Keratinocyte (primary cell): ENCODE measurements at regions not wholly inside any gene's neighbourhood (a gene's known extent, or its start where the extent isn't known, plus 50 kb on each side); places are given as distances from the start of the nearest gene placed in this dataset.

ENCODE experiments used
- DNase-seq: peaks from one replicate; pipeline ENCODE4 v3.0.0-alpha.2; 2011; ENCODE audit warnings: low read depth, missing footprints, low spot score
- FAIRE-seq: peaks from 2 replicates; lab custom pipeline; 2011; peaks lifted over from hg19 to GRCh38; lab: Jason Lieb, UNC
- H2AFZ ChIP-seq: 2 replicates; pipeline ENCODE4 v1.6.0; 2012; ENCODE audit warnings: low read length, control low read depth, inconsistent platforms; ENCODE audit not compliant: control insufficient read depth
- H3K27ac ChIP-seq: 2 replicates; pipeline ENCODE4 v1.5.1; 2011; ENCODE audit warnings: low read length; ENCODE audit not compliant: control insufficient read depth, insufficient read depth
- H3K27me3 ChIP-seq: 3 replicates; pipeline ENCODE4 v1.6.0; 2011; ENCODE audit warnings: low read length; ENCODE audit not compliant: control insufficient read depth, insufficient read depth; ENCODE audit errors: extremely low read depth
- H3K36me3 ChIP-seq, 2 experiments: 2 replicates in 1 of 2; 3 replicates in 1 of 2; pipeline ENCODE4 v1.5.1; 2011; ENCODE audit warnings: low read length in 2 of 2, mild to moderate bottlenecking in 1 of 2; ENCODE audit not compliant: control insufficient read depth in 2 of 2, insufficient read depth in 2 of 2; ENCODE audit errors: extremely low read depth in 1 of 2
- H3K4me1 ChIP-seq: 3 replicates; pipeline ENCODE4 v1.5.1; 2011; ENCODE audit warnings: low read length; ENCODE audit not compliant: control insufficient read depth, insufficient read depth; ENCODE audit errors: extremely low read depth
- H3K4me2 ChIP-seq: 3 replicates; pipeline ENCODE4 v1.6.0; 2011; ENCODE audit warnings: low read depth, low read length; ENCODE audit not compliant: control insufficient read depth, insufficient read depth; ENCODE audit errors: extremely low read depth
- H3K4me3 ChIP-seq, 3 experiments: fragments of 200-600 bp in 1 of 3; sonication (generic) in 1 of 3; 2 replicates in 2 of 3; 3 replicates in 1 of 3; pipeline ENCODE4 v1.5.1; 2011 to 2016; ENCODE audit warnings: low read length in 3 of 3, mild to moderate bottlenecking in 3 of 3, control low read depth in 2 of 3, inconsistent platforms in 1 of 3, low read depth in 1 of 3, mixed read lengths in 1 of 3, mixed run types in 1 of 3, moderate library complexity in 1 of 3; ENCODE audit not compliant: control insufficient read depth in 2 of 3, insufficient read depth in 2 of 3; ENCODE audit errors: extremely low read depth in 1 of 3
- H3K79me2 ChIP-seq: 2 replicates; pipeline ENCODE4 v1.6.0; 2012; ENCODE audit warnings: low read length; ENCODE audit not compliant: control insufficient read depth, insufficient read depth
- H3K9ac ChIP-seq: 3 replicates; pipeline ENCODE4 v1.6.0; 2011; ENCODE audit warnings: low read length; ENCODE audit not compliant: control insufficient read depth, insufficient read depth; ENCODE audit errors: extremely low read depth
- H3K9me1 ChIP-seq: 3 replicates; pipeline ENCODE4 v1.6.0; 2011; ENCODE audit warnings: low read length; ENCODE audit not compliant: control insufficient read depth, insufficient read depth; ENCODE audit errors: extremely low read depth
- H3K9me3 ChIP-seq: 2 replicates; pipeline ENCODE4 v1.5.1; 2012; ENCODE audit warnings: low read depth, low read length; ENCODE audit not compliant: control insufficient read depth
- H4K20me1 ChIP-seq: 3 replicates; pipeline ENCODE4 v1.6.0; 2011; ENCODE audit warnings: low read length; ENCODE audit not compliant: control insufficient read depth, insufficient read depth; ENCODE audit errors: extremely low read depth
- EZH2 ChIP-seq: IDR thresholded peaks from one replicate; pipeline ENCODE4 v1.6.1; 2012; ENCODE audit warnings: inconsistent platforms, mild to moderate bottlenecking, low read length, moderate library complexity
- dilution Hi-C: fragments of 300-500 bp; cut with MboI; formaldehyde crosslinking; loops from one replicate; pipeline ENCODE4 v1.7.0; 2020; ENCODE audit warnings: low sequenced_read_pairs; ENCODE audit not compliant: extremely low pct_ligation_motif_present
- TF ChIP-seq, protein P1 (sequence below), 3 experiments: IDR thresholded peaks in 1 of 3; conservative IDR thresholded peaks in 1 of 3; optimal IDR thresholded peaks in 1 of 3; 2 replicates in 2 of 3; 3 replicates in 1 of 3; pipeline versions ENCODE3 to v1.5.1; 2011; ENCODE audit warnings: low read length in 3 of 3, mild to moderate bottlenecking in 3 of 3, moderate library complexity in 2 of 3, control low read depth in 1 of 3, inconsistent platforms in 1 of 3; ENCODE audit not compliant: insufficient read depth in 2 of 3; ENCODE audit errors: extremely low read depth in 1 of 3

GRCh38 chr12:107325075-107325608 is 231.8 kb upstream of the CRY1 start:
- Histone ChIP-seq H3K4me1 (peaks cover 25% of the 10 kb centered on the region), H3K4me3 (no peak overlapping the region), H3K9me3 (no peaks in the 10 kb centered on the region), H3K27me3 (no peaks in the 10 kb centered on the region), H3K9me1 (no peaks in the 10 kb centered on the region), H4K20me1 (no peaks in the 10 kb centered on the region), H3K79me2 (peaks cover 13% of the 10 kb centered on the region), H3K4me2 (no peak overlapping the region), H3K9ac (no peak overlapping the region), H3K27ac (no peak overlapping the region), H3K36me3 (no peaks in the 10 kb centered on the region), H2AFZ (no peak overlapping the region)
- dilution Hi-C loops: no loop called here
- FAIRE-seq (no peak), DNase-seq (no peak)
- TF ChIP-seq, protein P1, sequence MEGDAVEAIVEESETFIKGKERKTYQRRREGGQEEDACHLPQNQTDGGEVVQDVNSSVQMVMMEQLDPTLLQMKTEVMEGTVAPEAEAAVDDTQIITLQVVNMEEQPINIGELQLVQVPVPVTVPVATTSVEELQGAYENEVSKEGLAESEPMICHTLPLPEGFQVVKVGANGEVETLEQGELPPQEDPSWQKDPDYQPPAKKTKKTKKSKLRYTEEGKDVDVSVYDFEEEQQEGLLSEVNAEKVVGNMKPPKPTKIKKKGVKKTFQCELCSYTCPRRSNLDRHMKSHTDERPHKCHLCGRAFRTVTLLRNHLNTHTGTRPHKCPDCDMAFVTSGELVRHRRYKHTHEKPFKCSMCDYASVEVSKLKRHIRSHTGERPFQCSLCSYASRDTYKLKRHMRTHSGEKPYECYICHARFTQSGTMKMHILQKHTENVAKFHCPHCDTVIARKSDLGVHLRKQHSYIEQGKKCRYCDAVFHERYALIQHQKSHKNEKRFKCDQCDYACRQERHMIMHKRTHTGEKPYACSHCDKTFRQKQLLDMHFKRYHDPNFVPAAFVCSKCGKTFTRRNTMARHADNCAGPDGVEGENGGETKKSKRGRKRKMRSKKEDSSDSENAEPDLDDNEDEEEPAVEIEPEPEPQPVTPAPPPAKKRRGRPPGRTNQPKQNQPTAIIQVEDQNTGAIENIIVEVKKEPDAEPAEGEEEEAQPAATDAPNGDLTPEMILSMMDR (optimal IDR thresholded peaks at IDR 0.05 in 1 of 3, IDR thresholded peaks at IDR 0.05 in 1 of 3, conservative IDR thresholded peaks at IDR 0.05 in 1 of 3; ENCODE audit: extremely low read depth in 1 of 3, insufficient read depth in 2 of 3, low read length in 3 of 3): no peak
- no peak for TF ChIP-seq EZH2

DNA sequence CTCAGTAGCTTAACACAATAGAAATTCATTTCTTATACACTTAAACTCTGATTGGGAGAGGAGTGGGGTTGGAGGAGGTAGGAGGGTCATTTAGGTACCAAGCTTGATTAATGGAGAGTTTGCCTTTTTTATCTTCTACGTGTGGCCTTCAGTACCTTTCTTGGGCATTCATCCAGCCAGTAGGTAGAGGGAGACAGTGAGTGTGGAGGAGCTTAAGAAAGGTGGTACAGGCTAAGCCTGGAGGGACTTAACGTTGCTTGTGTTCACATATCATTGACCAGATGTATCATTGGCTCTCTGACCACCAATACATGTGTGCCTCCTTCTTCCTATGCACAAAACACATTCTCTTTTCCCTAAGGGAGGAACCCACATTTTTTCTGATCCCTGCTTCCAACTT is 232.9 kb upstream of the CRY1 start:
- Histone ChIP-seq H3K79me2 (peaks cover 16% of the 10 kb centered on the region), H3K27me3 (no peaks in the 10 kb centered on the region), H3K9ac (no peak overlapping the region), H3K9me1 (no peaks in the 10 kb centered on the region), H4K20me1 (no peaks in the 10 kb centered on the region), H2AFZ (no peak overlapping the region), H3K4me1 (peaks cover 23% of the 10 kb centered on the region), H3K36me3 (no peaks in the 10 kb centered on the region), H3K9me3 (no peaks in the 10 kb centered on the region), H3K4me2 (no peak overlapping the region), H3K27ac (no peak overlapping the region), H3K4me3 (no peak overlapping the region)
- dilution Hi-C loops: no loop called here
- no peak for FAIRE-seq
- DNase-seq: no peak
- TF ChIP-seq EZH2: no peak
- TF ChIP-seq, protein P1 (optimal IDR thresholded peaks at IDR 0.05 in 1 of 3, IDR thresholded peaks at IDR 0.05 in 1 of 3, conservative IDR thresholded peaks at IDR 0.05 in 1 of 3; ENCODE audit: extremely low read depth in 1 of 3, insufficient read depth in 2 of 3, low read length in 3 of 3): peak in 1 of 3 experiments; percentile 11
